Epithelial cell of esophagus (primary cell): ENCODE measurements at regions not wholly inside any gene's neighbourhood (a gene's known extent, or its start where the extent isn't known, plus 50 kb on each side); places are given as distances from the start of the nearest gene placed in this dataset.
"Not testable (repeated sequence)": the region's sequence is repeated elsewhere in the genome, so short reads cannot be mapped to it uniquely, and the experiment has no call there.

ENCODE experiments used
- DNase-seq: peaks from one replicate; pipeline ENCODE4 v3.0.0; 2010; ENCODE audit warnings: low read depth
- H3K4me3 ChIP-seq: 2 replicates; pipeline ENCODE4 v1.5.1; 2011; ENCODE audit warnings: mild to moderate bottlenecking, low read length, control low read depth

- not testable (repeated sequence) for H3K4me3 ChIP-seq, DNase-seq
These were observed 1305.3 kb downstream of the FOXD4L5 start for GRCh38 chr9:63979741-63980140.
